Osteocyte (in vitro differentiated cells): ENCODE measurements at regions not wholly inside any gene's neighbourhood (a gene's known extent, or its start where the extent isn't known, plus 50 kb on each side); places are given as distances from the start of the nearest gene placed in this dataset.
A peak's percentile ranks its signal among the peaks of the same experiment; 100 is the strongest.
"Not testable (repeated sequence)": the region's sequence is repeated elsewhere in the genome, so short reads cannot be mapped to it uniquely, and the experiment has no call there.

Experiments used
- DNase-seq: peaks from one replicate; pipeline ENCODE4 v3.0.0; 2021; ENCODE audit warnings: mixed read lengths; ENCODE audit not compliant: unreplicated experiment; ENCODE audit errors: extremely low spot score
- H3K27ac Mint-ChIP-seq: one replicate; pipeline ENCODE4 v1.8.0; 2021; ENCODE audit warnings: mild to moderate bottlenecking, mixed read lengths; ENCODE audit not compliant: unreplicated experiment
- H3K27me3 Mint-ChIP-seq: one replicate; pipeline ENCODE4 v1.8.0; 2021; ENCODE audit warnings: mixed read lengths; ENCODE audit not compliant: unreplicated experiment
- H3K36me3 Mint-ChIP-seq: one replicate; pipeline ENCODE4 v1.8.0; 2021; ENCODE audit warnings: mixed read lengths; ENCODE audit not compliant: unreplicated experiment
- H3K4me1 Mint-ChIP-seq: one replicate; pipeline ENCODE4 v1.8.0; 2021; ENCODE audit warnings: mixed read lengths; ENCODE audit not compliant: unreplicated experiment
- H3K4me3 Mint-ChIP-seq: one replicate; pipeline ENCODE4 v1.8.0; 2021; ENCODE audit warnings: mild to moderate bottlenecking, moderate library complexity, mixed read lengths; ENCODE audit not compliant: unreplicated experiment
- H3K9me3 Mint-ChIP-seq: one replicate; pipeline ENCODE4 v1.8.0; 2021; ENCODE audit warnings: mixed read lengths; ENCODE audit not compliant: unreplicated experiment
- TF ChIP-seq, protein P1 (sequence below): fragments of 200-600 bp; sonication (generic); IDR thresholded peaks from 2 replicates; pipeline ENCODE4 v1.5.0; 2021; ENCODE audit warnings: antibody characterized with exemption, mild to moderate bottlenecking, moderate library complexity

DNA sequence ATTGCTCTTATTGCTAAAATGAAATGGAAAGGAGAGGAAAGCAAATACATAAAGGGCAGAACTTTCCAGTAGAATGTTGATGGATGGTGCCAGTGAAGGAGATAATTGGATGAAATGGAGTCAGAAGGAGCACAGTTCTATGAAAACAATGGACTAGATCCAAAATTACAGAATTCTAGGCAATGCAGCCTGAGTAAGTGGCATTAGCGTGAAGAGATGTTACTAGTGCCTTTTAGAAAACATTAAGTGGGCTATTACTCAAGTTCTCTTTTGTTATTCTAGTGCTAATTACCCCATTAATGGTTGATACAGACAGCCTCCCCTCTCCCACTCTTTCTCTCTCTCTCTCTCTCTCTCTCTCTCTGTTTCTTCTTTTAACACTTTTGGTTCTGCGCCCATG is 209.5 kb upstream of the RGS17 start:
- Mint-ChIP-seq H3K27ac (no peak overlapping the region), H3K4me3 (no peak overlapping the region)

GRCh38 chr6:153334121-153334520 is 203.0 kb upstream of the RGS17 start:
- H3K27me3 Mint-ChIP-seq = no peaks in the 10 kb centered on the region
- no peak overlapping the region for H3K4me3 Mint-ChIP-seq
- H3K27ac Mint-ChIP-seq = no peak overlapping the region
- no peak for DNase-seq
- peaks cover 4% of the 10 kb centered on the region for H3K9me3 Mint-ChIP-seq
- no peaks in the 10 kb centered on the region for H3K36me3 Mint-ChIP-seq
- no peaks in the 10 kb centered on the region for H3K4me1 Mint-ChIP-seq
- TF ChIP-seq, protein P1, sequence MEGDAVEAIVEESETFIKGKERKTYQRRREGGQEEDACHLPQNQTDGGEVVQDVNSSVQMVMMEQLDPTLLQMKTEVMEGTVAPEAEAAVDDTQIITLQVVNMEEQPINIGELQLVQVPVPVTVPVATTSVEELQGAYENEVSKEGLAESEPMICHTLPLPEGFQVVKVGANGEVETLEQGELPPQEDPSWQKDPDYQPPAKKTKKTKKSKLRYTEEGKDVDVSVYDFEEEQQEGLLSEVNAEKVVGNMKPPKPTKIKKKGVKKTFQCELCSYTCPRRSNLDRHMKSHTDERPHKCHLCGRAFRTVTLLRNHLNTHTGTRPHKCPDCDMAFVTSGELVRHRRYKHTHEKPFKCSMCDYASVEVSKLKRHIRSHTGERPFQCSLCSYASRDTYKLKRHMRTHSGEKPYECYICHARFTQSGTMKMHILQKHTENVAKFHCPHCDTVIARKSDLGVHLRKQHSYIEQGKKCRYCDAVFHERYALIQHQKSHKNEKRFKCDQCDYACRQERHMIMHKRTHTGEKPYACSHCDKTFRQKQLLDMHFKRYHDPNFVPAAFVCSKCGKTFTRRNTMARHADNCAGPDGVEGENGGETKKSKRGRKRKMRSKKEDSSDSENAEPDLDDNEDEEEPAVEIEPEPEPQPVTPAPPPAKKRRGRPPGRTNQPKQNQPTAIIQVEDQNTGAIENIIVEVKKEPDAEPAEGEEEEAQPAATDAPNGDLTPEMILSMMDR = no peak

More for the DNA sequence above, 209.5 kb upstream of the RGS17 start:
- Mint-ChIP-seq H3K27me3 (peaks cover 11% of the 10 kb centered on the region), H3K36me3 (no peaks in the 10 kb centered on the region), H3K9me3 (peaks cover 7% of the 10 kb centered on the region), H3K4me1 (no peaks in the 10 kb centered on the region)
- TF ChIP-seq, protein P1 = no peak
- no peak for DNase-seq

GRCh38 chr6:153331221-153331620 is 200.1 kb upstream of the RGS17 start:
- not testable (repeated sequence) for H3K27me3 Mint-ChIP-seq, H3K27ac Mint-ChIP-seq, H3K36me3 Mint-ChIP-seq, H3K4me3 Mint-ChIP-seq, H3K9me3 Mint-ChIP-seq, DNase-seq, H3K4me1 Mint-ChIP-seq

- TF ChIP-seq, protein P1 = no peak
- H3K9me3 Mint-ChIP-seq = no peaks in the 10 kb centered on the region
- H3K4me1 Mint-ChIP-seq = no peaks in the 10 kb centered on the region
- H3K36me3 Mint-ChIP-seq = no peaks in the 10 kb centered on the region
- no peak for DNase-seq
- H3K27ac Mint-ChIP-seq = no peak overlapping the region
- H3K4me3 Mint-ChIP-seq = no peak overlapping the region
- H3K27me3 Mint-ChIP-seq = peaks cover 2% of the 10 kb centered on the region
Measured at GRCh38 chr6:153328194-153328593, 197.1 kb upstream of the RGS17 start.

- DNase-seq = no peak
- TF ChIP-seq, protein P1 = no peak
- no peak overlapping the region for H3K4me3 Mint-ChIP-seq
- H3K27me3 Mint-ChIP-seq = peaks cover 2% of the 10 kb centered on the region
- no peaks in the 10 kb centered on the region for H3K9me3 Mint-ChIP-seq
- H3K36me3 Mint-ChIP-seq = no peaks in the 10 kb centered on the region
- H3K27ac Mint-ChIP-seq = no peak overlapping the region
- no peaks in the 10 kb centered on the region for H3K4me1 Mint-ChIP-seq
Measured at GRCh38 chr6:153325661-153326060, 194.6 kb upstream of the RGS17 start.

- no peaks in the 10 kb centered on the region for H3K9me3 Mint-ChIP-seq
- H3K4me3 Mint-ChIP-seq = no peak overlapping the region
- no peaks in the 10 kb centered on the region for H3K36me3 Mint-ChIP-seq
- peaks cover 50% of the 10 kb centered on the region for H3K27me3 Mint-ChIP-seq
- TF ChIP-seq, protein P1 = peak; percentile 84
- DNase-seq = no peak
- no peak overlapping the region for H3K27ac Mint-ChIP-seq
- H3K4me1 Mint-ChIP-seq = no peaks in the 10 kb centered on the region
Measured at GRCh38 chr6:153312634-153313033, 181.6 kb upstream of the RGS17 start.
